ENCODE measurements at regions not wholly inside any gene's neighbourhood (a gene's known extent, or its start where the extent isn't known, plus 50 kb on each side); places are given as distances from the start of the nearest gene placed in this dataset.

DNA sequence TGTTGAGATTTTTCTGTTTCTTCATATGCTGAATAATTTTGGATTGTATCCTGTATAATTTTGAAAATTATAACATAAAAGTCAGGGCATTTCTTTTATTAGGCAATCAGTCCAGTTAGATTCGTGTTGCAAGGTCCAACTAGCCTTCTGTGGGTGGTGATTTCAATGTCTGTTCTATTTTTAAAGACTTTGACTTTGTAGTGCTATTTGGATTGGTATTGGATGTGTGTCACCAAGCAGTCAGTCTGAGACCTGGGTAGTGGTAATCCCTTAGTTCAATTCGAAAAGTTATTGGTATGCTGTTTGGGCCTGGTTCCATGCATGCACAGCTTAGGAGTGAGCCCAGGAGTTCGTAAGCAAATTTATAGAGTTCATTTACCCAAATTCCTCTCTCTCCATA is 82.2 kb downstream of the EPDR1 start:
- Histone ChIP-seq H3K9me3 (ENCODE audit: control insufficient read depth in 1 of 2, insufficient read depth in 1 of 2, low read length in 2 of 2) (no peaks in the 10 kb centered on the region), H3K27me3 (ENCODE audit: control insufficient read depth in 1 of 2, insufficient read depth in 2 of 2, low read length in 2 of 2) (no peaks in the 10 kb centered on the region), H3K36me3 (ENCODE audit: insufficient read depth, low read length) (no peaks in the 10 kb centered on the region), H3K27ac (ENCODE audit: low read depth in 1 of 2, low read length in 2 of 2) (no peak overlapping the region), H3K4me1 (ENCODE audit: insufficient read depth, low read length) (no peaks in the 10 kb centered on the region), H3K4me3 (ENCODE audit: low read length) (no peak overlapping the region)
- no peak for ATAC-seq (ENCODE audit: poor library complexity)
- intact Hi-C loops (cut with DNase I, micrococcal nuclease): no loop called here
- ChIA-PET POLR2A (no interaction called here), CTCF (no interaction called here)
- H3K36me3 Mint-ChIP-seq (ENCODE audit: low read depth): no peaks in the 10 kb centered on the region
- TF ChIP-seq, protein P1, sequence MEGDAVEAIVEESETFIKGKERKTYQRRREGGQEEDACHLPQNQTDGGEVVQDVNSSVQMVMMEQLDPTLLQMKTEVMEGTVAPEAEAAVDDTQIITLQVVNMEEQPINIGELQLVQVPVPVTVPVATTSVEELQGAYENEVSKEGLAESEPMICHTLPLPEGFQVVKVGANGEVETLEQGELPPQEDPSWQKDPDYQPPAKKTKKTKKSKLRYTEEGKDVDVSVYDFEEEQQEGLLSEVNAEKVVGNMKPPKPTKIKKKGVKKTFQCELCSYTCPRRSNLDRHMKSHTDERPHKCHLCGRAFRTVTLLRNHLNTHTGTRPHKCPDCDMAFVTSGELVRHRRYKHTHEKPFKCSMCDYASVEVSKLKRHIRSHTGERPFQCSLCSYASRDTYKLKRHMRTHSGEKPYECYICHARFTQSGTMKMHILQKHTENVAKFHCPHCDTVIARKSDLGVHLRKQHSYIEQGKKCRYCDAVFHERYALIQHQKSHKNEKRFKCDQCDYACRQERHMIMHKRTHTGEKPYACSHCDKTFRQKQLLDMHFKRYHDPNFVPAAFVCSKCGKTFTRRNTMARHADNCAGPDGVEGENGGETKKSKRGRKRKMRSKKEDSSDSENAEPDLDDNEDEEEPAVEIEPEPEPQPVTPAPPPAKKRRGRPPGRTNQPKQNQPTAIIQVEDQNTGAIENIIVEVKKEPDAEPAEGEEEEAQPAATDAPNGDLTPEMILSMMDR (IDR thresholded peaks at IDR 0.05): no peak
- no peak overlapping the region for H3K27ac Mint-ChIP-seq
- no peaks in the 10 kb centered on the region for H3K9me3 Mint-ChIP-seq
- H3K4me1 Mint-ChIP-seq (ENCODE audit: low read depth): no peaks in the 10 kb centered on the region
- H3K4me3 Mint-ChIP-seq: no peak overlapping the region
- peaks cover 4% of the 10 kb centered on the region for H3K27me3 Mint-ChIP-seq
- DNase-seq: no peak

DNA sequence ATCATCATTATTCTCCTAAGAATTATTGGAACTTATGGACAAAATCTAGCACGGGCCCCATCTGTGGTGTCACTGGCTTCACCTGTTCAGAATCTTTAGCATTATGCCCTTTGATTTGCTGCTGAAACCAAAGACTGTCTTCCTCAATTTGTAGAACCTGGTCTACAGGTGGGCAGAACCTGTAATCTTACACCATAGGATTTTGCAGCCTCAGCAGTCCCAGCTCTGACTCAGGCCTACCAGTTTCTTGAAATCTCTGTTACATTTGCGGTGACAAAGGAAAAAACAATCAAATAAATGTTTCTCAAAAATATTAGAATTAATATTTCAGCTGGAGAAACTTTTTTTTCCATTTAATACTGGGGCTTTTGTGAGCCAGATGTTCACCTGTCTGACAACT is 86.1 kb downstream of the EPDR1 start:
- Mint-ChIP-seq H3K4me1 (ENCODE audit: low read depth) (no peaks in the 10 kb centered on the region), H3K9me3 (peaks cover 6% of the 10 kb centered on the region), H3K27ac (no peak overlapping the region), H3K36me3 (ENCODE audit: low read depth) (no peaks in the 10 kb centered on the region), H3K27me3 (peaks cover 4% of the 10 kb centered on the region), H3K4me3 (no peak overlapping the region)
- Histone ChIP-seq H3K27me3 (ENCODE audit: control insufficient read depth in 1 of 2, insufficient read depth in 2 of 2, low read length in 2 of 2) (no peaks in the 10 kb centered on the region), H3K4me3 (ENCODE audit: low read length) (no peak overlapping the region), H3K9me3 (ENCODE audit: control insufficient read depth in 1 of 2, insufficient read depth in 1 of 2, low read length in 2 of 2) (peaks cover 0 to 3% of the 10 kb centered on the region in 2 experiments), H3K27ac (ENCODE audit: low read depth in 1 of 2, low read length in 2 of 2) (no peak overlapping the region), H3K4me1 (ENCODE audit: insufficient read depth, low read length) (no peaks in the 10 kb centered on the region), H3K36me3 (ENCODE audit: insufficient read depth, low read length) (no peaks in the 10 kb centered on the region)
- ATAC-seq (ENCODE audit: poor library complexity): no peak
- TF ChIP-seq, protein P1 (IDR thresholded peaks at IDR 0.05): no peak
- no peak for DNase-seq
- ChIA-PET POLR2A (no interaction called here), CTCF (interaction anchor here (1.4 kb wide), 1 partner anchor 10 kb away, joined by 4 read pairs; no protein-coding TSS in a partner anchor)
- intact Hi-C loops (cut with DNase I, micrococcal nuclease): no loop called here

DNA sequence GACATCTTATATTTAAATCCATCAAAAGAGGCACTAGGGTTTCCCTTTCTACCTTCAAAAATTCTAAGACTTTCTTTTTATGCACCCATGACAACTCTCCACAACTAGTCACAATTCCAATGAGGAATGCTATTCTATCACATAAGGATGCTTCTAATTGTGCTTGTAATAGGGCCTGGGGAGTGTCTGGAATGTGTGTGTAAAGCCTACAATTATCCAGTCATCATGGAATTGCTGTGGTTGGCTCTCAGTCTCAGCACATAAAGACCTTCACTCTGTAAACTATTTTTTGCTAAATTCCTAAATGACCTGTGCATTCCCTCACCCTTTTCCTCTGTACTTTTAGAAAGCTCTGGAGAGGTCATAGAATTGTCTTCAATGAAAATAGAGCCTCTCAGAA is 86.7 kb downstream of the EPDR1 start:
- Mint-ChIP-seq H3K27ac (no peak overlapping the region), H3K4me1 (ENCODE audit: low read depth) (no peaks in the 10 kb centered on the region), H3K27me3 (peaks cover 4% of the 10 kb centered on the region), H3K4me3 (no peak overlapping the region), H3K9me3 (peaks cover 6% of the 10 kb centered on the region), H3K36me3 (ENCODE audit: low read depth) (no peaks in the 10 kb centered on the region)
- Histone ChIP-seq H3K4me3 (ENCODE audit: low read length) (no peak overlapping the region), H3K36me3 (ENCODE audit: insufficient read depth, low read length) (no peaks in the 10 kb centered on the region), H3K27ac (ENCODE audit: low read depth in 1 of 2, low read length in 2 of 2) (no peak overlapping the region), H3K9me3 (ENCODE audit: control insufficient read depth in 1 of 2, insufficient read depth in 1 of 2, low read length in 2 of 2) (peaks cover 0 to 3% of the 10 kb centered on the region in 2 experiments), H3K4me1 (ENCODE audit: insufficient read depth, low read length) (no peaks in the 10 kb centered on the region), H3K27me3 (ENCODE audit: control insufficient read depth in 1 of 2, insufficient read depth in 2 of 2, low read length in 2 of 2) (no peaks in the 10 kb centered on the region)
- ATAC-seq (ENCODE audit: poor library complexity) (no peak), DNase-seq (no peak)
- ChIA-PET CTCF (interaction anchor here (1.4 kb wide), 1 partner anchor 9 kb away, joined by 4 read pairs; no protein-coding TSS in a partner anchor), POLR2A (no interaction called here)
- intact Hi-C loops (cut with DNase I, micrococcal nuclease): no loop called here
- TF ChIP-seq, protein P1 (IDR thresholded peaks at IDR 0.05): no peak

All from CD4-positive, alpha-beta T cell (primary cell).